GM21723 (cell line): ENCODE measurements at regions not wholly inside any gene's neighbourhood (a gene's known extent, or its start where the extent isn't known, plus 50 kb on each side); places are given as distances from the start of the nearest gene placed in this dataset.
"Not testable (repeated sequence)": the region's sequence is repeated elsewhere in the genome, so short reads cannot be mapped to it uniquely, and the experiment has no call there.

ENCODE experiments used
- ATAC-seq: cut with Tn5 transposase; IDR thresholded peaks from one replicate; pipeline ENCODE4 v1.9.1; 2021; ENCODE audit warnings: mild to moderate bottlenecking, moderate library complexity; ENCODE audit not compliant: unreplicated experiment

- ATAC-seq = no peak
Measured at GRCh38 chr21:27329255-27329851, 362.5 kb upstream of the ADAMTS5 start.

- ATAC-seq = no peak
Measured at GRCh38 chr21:27326301-27326700, 359.4 kb upstream of the ADAMTS5 start.

GRCh38 chr21:27323331-27323730 lies 356.4 kb upstream of the ADAMTS5 start:
- no peak for ATAC-seq

GRCh38 chr21:27321791-27322190 lies 354.9 kb upstream of the ADAMTS5 start:
- ATAC-seq = no peak

GRCh38 chr21:27320868-27321267 lies 354.0 kb upstream of the ADAMTS5 start:
- ATAC-seq = no peak

- ATAC-seq = not testable (repeated sequence)
Measured at GRCh38 chr21:27317601-27318000, 350.7 kb upstream of the ADAMTS5 start.

GRCh38 chr21:27315373-27315772 lies 348.5 kb upstream of the ADAMTS5 start:
- no peak for ATAC-seq

- no peak for ATAC-seq
Measured at GRCh38 chr21:27314131-27314530, 347.2 kb upstream of the ADAMTS5 start.

- no peak for ATAC-seq
Measured at GRCh38 chr21:27306791-27307775, 340.2 kb upstream of the ADAMTS5 start.

GRCh38 chr21:27306206-27306605 lies 339.3 kb upstream of the ADAMTS5 start:
- no peak for ATAC-seq

GRCh38 chr21:27301220-27301619 lies 334.3 kb upstream of the ADAMTS5 start:
- ATAC-seq = no peak

- no peak for ATAC-seq
Measured at GRCh38 chr21:27300770-27301169, 333.9 kb upstream of the ADAMTS5 start.

GRCh38 chr21:27298465-27298864 lies 331.6 kb upstream of the ADAMTS5 start:
- ATAC-seq = no peak

- no peak for ATAC-seq
Measured at GRCh38 chr21:27293239-27293638, 326.4 kb upstream of the ADAMTS5 start.

- ATAC-seq = no peak
Measured at GRCh38 chr21:27292783-27293182, 325.9 kb upstream of the ADAMTS5 start.

- no peak for ATAC-seq
Measured at GRCh38 chr21:27292229-27292628, 325.3 kb upstream of the ADAMTS5 start.

- no peak for ATAC-seq
Measured at GRCh38 chr21:27291006-27291405, 324.1 kb upstream of the ADAMTS5 start.

GRCh38 chr21:27290028-27290427 lies 323.1 kb upstream of the ADAMTS5 start:
- ATAC-seq = no peak

- no peak for ATAC-seq
Measured at GRCh38 chr21:27286760-27287159, 319.9 kb upstream of the ADAMTS5 start.

GRCh38 chr21:27277110-27277509 lies 310.2 kb upstream of the ADAMTS5 start:
- no peak for ATAC-seq

GRCh38 chr21:27275294-27275927 lies 308.5 kb upstream of the ADAMTS5 start:
- no peak for ATAC-seq

- ATAC-seq = no peak
Measured at GRCh38 chr21:27269644-27270043, 302.8 kb upstream of the ADAMTS5 start.
